OCI-LY7 (cell line): ENCODE measurements at regions not wholly inside any gene's neighbourhood (a gene's known extent, or its start where the extent isn't known, plus 50 kb on each side); places are given as distances from the start of the nearest gene placed in this dataset.

Experiments
- BruUV-seq: library from RNA; stranded (reverse); fragments of 400-500 nt; replicated peaks from 2 replicates; lab custom pipeline; 2021; lab: Mats Ljungman, UMichigan
- CTCF ChIA-PET: fragments of 300-600 bp; sonication (Branson Sonifier 250); formaldehyde crosslinking; loops from one replicate; lab custom pipeline; 2022; ENCODE audit warnings: antibody characterized with exemption; ENCODE audit not compliant: unreplicated experiment; lab: Charles Lee
- POLR2A ChIA-PET: fragments of 300-600 bp; sonication (Branson Sonifier 250); formaldehyde crosslinking; loops from one replicate; lab custom pipeline; 2022; ENCODE audit warnings: antibody characterized with exemption; lab: Charles Lee
- DNase-seq: peaks from one replicate; pipeline ENCODE4 v3.0.0-alpha.2; 2015; ENCODE audit warnings: low spot score
- H2AFZ ChIP-seq: fragments of 200-600 bp; sonication (generic), shearing (Covaris generic); 2 replicates; pipeline ENCODE4 v1.6.1; 2014; ENCODE audit warnings: mild to moderate bottlenecking, antibody characterized with exemption, low read length, moderate library complexity
- H3K27ac ChIP-seq: fragments of 200-600 bp; sonication (generic); 2 replicates; pipeline ENCODE4 v1.5.1; 2014; ENCODE audit warnings: mixed run types, low read depth, mild to moderate bottlenecking, moderate library complexity, low read length, inconsistent platforms; ENCODE audit not compliant: poor library complexity, severe bottlenecking
- H3K36me3 ChIP-seq: fragments of 200-600 bp; sonication (generic); 2 replicates; pipeline ENCODE4 v1.6.1; 2014; ENCODE audit warnings: mild to moderate bottlenecking, antibody characterized with exemption, low read length, moderate library complexity, mixed read lengths; ENCODE audit not compliant: insufficient read depth
- H3K4me1 ChIP-seq: fragments of 200-600 bp; sonication (generic); 2 replicates; pipeline ENCODE4 v1.5.1; 2014; ENCODE audit warnings: mild to moderate bottlenecking, low read length; ENCODE audit not compliant: insufficient read depth, poor library complexity, severe bottlenecking
- H3K4me2 ChIP-seq: fragments of 200-600 bp; sonication (generic); 2 replicates; pipeline ENCODE4 v1.6.1; 2014; ENCODE audit warnings: mild to moderate bottlenecking, low read length
- H3K4me3 ChIP-seq: fragments of 200-600 bp; sonication (generic); 2 replicates; pipeline ENCODE4 v1.5.1; 2014; ENCODE audit warnings: mild to moderate bottlenecking, low read depth, low read length; ENCODE audit not compliant: poor library complexity, severe bottlenecking
- H3K79me2 ChIP-seq: fragments of 200-600 bp; sonication (generic); 2 replicates; pipeline ENCODE4 v1.6.1; 2016; ENCODE audit warnings: low read depth, mild to moderate bottlenecking, low read length, moderate library complexity, mixed read lengths; ENCODE audit not compliant: insufficient read depth
- H3K9me2 ChIP-seq: fragments of 200-600 bp; sonication (generic); 2 replicates; pipeline ENCODE4 v1.6.1; 2016; ENCODE audit warnings: mild to moderate bottlenecking, low read length, mixed read lengths; ENCODE audit not compliant: insufficient read depth
- H3K9me3 ChIP-seq: fragments of 200-600 bp; sonication (generic); 2 replicates; pipeline ENCODE4 v1.6.1; 2014; ENCODE audit warnings: mild to moderate bottlenecking, mixed run types, low read length, mixed read lengths
- H4K20me1 ChIP-seq: fragments of 200-600 bp; sonication (generic); 2 replicates; pipeline ENCODE4 v1.6.1; 2014; ENCODE audit warnings: mild to moderate bottlenecking, antibody characterized with exemption, low read length, moderate library complexity, mixed read lengths; ENCODE audit not compliant: insufficient read depth
- EZH2phosphoT487 ChIP-seq: fragments of 200-600 bp; sonication (generic); IDR thresholded peaks from 2 replicates; pipeline ENCODE4 v1.6.1; 2018; ENCODE audit warnings: low read depth, borderline replicate concordance, mild to moderate bottlenecking, mixed run types, antibody characterized with exemption, low read length, moderate library complexity, mixed read lengths
- intact Hi-C: fragments of 100-400 bp; cut with micrococcal nuclease; formaldehyde crosslinking; loops from one replicate; pipeline ENCODE4 v1.10.0; 2022; ENCODE audit not compliant: unreplicated experiment
- TF ChIP-seq, protein P1 (sequence below): fragments of 200-600 bp; sonication (generic); conservative IDR thresholded peaks from 2 replicates; pipeline ENCODE4 v1.5.1; 2014; ENCODE audit warnings: mild to moderate bottlenecking, antibody characterized with exemption, low read length, moderate library complexity, mixed read lengths

DNA sequence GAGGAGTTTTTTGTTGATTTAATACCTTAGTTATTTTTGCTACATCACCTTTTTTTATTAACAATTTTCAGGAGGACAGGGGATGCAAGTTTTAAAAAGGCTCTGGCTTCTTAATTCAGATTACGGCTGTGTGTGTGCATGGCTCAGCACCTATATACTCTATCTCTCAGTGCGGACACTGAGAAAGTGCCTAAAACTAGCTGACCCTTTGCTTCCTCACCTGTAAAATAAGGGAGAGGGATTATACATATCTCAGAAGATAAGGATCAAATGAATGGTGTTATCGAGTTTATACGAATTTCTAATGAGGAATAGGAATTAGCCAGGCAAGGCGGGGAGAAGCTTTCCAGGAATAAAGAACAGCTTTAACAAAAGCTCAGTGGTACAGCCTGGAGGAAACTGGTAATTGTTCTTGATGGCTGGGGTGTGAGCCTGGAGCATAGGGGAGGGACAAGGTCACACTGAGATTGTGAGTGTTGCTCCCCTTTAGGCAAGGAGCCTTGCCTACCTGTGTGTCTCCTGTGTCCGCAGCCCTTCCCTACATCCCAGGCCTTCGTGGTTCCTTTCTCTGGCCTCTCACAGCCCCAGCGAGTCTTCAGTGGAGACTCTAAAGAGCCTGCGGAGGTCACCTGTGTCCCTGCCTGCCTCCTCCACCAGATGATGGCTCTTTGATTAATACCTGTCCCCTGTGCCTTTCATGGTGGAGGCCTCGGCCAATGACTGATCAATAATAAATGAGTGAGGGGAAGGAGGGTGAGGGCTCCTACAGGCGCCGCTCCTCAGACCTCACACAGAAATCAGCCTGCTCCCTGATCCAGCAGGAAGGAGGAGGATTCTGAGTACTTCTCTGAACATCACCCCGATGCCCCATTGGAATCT, 92.7 kb downstream of the DDX1 start:
- Histone ChIP-seq H3K79me2 (no peaks in the 10 kb centered on the region), H3K9me3 (no peaks in the 10 kb centered on the region), H3K4me2 (no peak overlapping the region), H3K36me3 (no peaks in the 10 kb centered on the region), H3K4me3 (no peak overlapping the region), H3K9me2 (no peaks in the 10 kb centered on the region), H4K20me1 (no peaks in the 10 kb centered on the region), H3K27ac (no peak overlapping the region), H3K4me1 (no peaks in the 10 kb centered on the region), H2AFZ (no peak overlapping the region)
- BruUV-seq: no TSS peak
- ChIA-PET POLR2A (no interaction called here), CTCF (no interaction called here)
- DNase-seq: no peak
- intact Hi-C loops: no loop called here
- no peak for TF ChIP-seq EZH2phosphoT487
- TF ChIP-seq, protein P1, sequence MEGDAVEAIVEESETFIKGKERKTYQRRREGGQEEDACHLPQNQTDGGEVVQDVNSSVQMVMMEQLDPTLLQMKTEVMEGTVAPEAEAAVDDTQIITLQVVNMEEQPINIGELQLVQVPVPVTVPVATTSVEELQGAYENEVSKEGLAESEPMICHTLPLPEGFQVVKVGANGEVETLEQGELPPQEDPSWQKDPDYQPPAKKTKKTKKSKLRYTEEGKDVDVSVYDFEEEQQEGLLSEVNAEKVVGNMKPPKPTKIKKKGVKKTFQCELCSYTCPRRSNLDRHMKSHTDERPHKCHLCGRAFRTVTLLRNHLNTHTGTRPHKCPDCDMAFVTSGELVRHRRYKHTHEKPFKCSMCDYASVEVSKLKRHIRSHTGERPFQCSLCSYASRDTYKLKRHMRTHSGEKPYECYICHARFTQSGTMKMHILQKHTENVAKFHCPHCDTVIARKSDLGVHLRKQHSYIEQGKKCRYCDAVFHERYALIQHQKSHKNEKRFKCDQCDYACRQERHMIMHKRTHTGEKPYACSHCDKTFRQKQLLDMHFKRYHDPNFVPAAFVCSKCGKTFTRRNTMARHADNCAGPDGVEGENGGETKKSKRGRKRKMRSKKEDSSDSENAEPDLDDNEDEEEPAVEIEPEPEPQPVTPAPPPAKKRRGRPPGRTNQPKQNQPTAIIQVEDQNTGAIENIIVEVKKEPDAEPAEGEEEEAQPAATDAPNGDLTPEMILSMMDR: no peak

DNA sequence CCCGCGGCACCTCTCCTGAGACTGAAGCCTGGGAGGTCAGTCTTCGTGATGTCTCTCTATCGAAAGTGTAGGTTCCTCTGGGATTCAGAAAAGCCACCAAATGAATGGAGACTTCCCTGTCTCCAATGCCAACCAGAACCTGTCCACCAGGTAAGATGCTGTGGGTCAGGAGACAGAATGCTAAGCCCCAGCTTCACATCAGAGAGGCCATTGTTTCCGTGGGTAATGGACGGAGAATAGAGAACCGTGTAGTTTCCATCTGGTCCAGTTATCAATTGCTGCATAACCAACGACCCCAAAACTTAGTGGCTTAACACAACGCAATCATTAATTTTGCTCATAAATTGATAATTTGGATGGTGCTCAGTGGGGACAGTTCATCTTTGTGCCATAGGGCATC, 93.5 kb downstream of the DDX1 start:
- Histone ChIP-seq H3K9me3 (no peaks in the 10 kb centered on the region), H4K20me1 (no peaks in the 10 kb centered on the region), H3K9me2 (no peaks in the 10 kb centered on the region), H3K4me1 (no peaks in the 10 kb centered on the region), H3K4me2 (no peak overlapping the region), H3K36me3 (no peaks in the 10 kb centered on the region), H3K27ac (no peak overlapping the region), H2AFZ (no peak overlapping the region), H3K4me3 (no peak overlapping the region), H3K79me2 (no peaks in the 10 kb centered on the region)
- POLR2A ChIA-PET: no interaction called here
- no TSS peak for BruUV-seq
- CTCF ChIA-PET: no interaction called here
- intact Hi-C loops: no loop called here
- DNase-seq: no peak
- TF ChIP-seq, protein P1: no peak
- TF ChIP-seq EZH2phosphoT487: no peak

DNA sequence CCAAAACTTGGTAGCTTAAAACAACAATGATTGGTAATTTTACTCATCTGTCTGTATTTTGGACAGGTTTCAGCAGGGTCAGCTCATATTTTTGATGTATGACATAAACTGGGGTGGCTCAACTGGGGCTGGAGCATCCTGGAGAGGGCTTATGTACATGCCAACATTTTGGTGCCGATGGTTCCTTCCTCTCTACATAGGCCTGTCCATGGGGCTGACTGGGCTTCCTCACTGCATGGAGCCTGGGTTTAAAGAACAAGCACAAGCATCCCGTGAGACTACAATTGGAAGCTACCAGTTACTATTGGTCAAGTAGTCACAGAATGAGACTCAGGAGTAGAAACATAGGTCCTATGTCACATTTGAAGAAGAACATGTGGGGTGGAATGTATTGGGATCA, 95.0 kb downstream of the DDX1 start:
- Histone ChIP-seq H3K4me3 (no peak overlapping the region), H3K36me3 (no peaks in the 10 kb centered on the region), H4K20me1 (no peaks in the 10 kb centered on the region), H2AFZ (no peak overlapping the region), H3K27ac (no peak overlapping the region), H3K9me3 (no peaks in the 10 kb centered on the region), H3K4me1 (no peaks in the 10 kb centered on the region), H3K79me2 (no peaks in the 10 kb centered on the region), H3K4me2 (no peak overlapping the region), H3K9me2 (no peaks in the 10 kb centered on the region)
- TF ChIP-seq, protein P1: no peak
- no peak for TF ChIP-seq EZH2phosphoT487
- ChIA-PET CTCF (no interaction called here), POLR2A (no interaction called here)
- intact Hi-C loops: no loop called here
- no peak for DNase-seq
- BruUV-seq: no TSS peak
